Ascending aorta (tissue), 2 donors: ENCODE measurements at regions not wholly inside any gene's neighbourhood (a gene's known extent, or its start where the extent isn't known, plus 50 kb on each side); places are given as distances from the start of the nearest gene placed in this dataset.

Experiments used
- DNase-seq, 2 donors: peaks; one replicate each; pipeline ENCODE4 v3.0.0-alpha.2; 2019; ENCODE audit warnings: low spot score in 2 of 2
- H3K27ac ChIP-seq, 2 donors: fragments of 200-600 bp; sonication (generic); one replicate each; pipeline ENCODE4 v1.5.1; 2016 to 2017; ENCODE audit warnings: mild to moderate bottlenecking in 1 of 2
- H3K27me3 ChIP-seq: fragments of 200-600 bp; sonication (generic); one replicate; pipeline ENCODE4 v1.5.1; 2017
- H3K36me3 ChIP-seq, 2 donors: fragments of 200-600 bp; sonication (generic); one replicate each; pipeline ENCODE4 v1.5.1; 2016
- H3K4me1 ChIP-seq, 2 donors: fragments of 200-600 bp; sonication (generic); one replicate each; pipeline ENCODE4 v1.5.1; 2016 to 2017; ENCODE audit warnings: mild to moderate bottlenecking in 1 of 2
- H3K4me3 ChIP-seq, 2 donors: fragments of 200-600 bp; sonication (generic); one replicate each; pipeline ENCODE4 v1.5.1; 2016 to 2017; ENCODE audit warnings: mild to moderate bottlenecking in 1 of 2
- H3K9me3 ChIP-seq, 2 donors: fragments of 200-600 bp; sonication (generic); one replicate each; pipeline ENCODE4 v1.5.1; 2016
- intact Hi-C: fragments of 100-400 bp; cut with DNase I; formaldehyde crosslinking; loops from one replicate; pipeline ENCODE4 v1.15.1; 2023
- TF ChIP-seq, protein P1 (sequence below), 3 experiments: fragments of 200-600 bp in 2 of 3; fragments of 450-650 bp in 1 of 3; sonication (generic) in 2 of 3; IDR thresholded peaks; one replicate each; pipeline ENCODE4 v1.5.1; 2016 to 2019; ENCODE audit warnings: antibody characterized with exemption in 3 of 3, mild to moderate bottlenecking in 1 of 3, moderate library complexity in 1 of 3

GRCh38 chr7:131097662-131098376 lies 229.9 kb upstream of the MKLN1 start:
- TF ChIP-seq, protein P1, sequence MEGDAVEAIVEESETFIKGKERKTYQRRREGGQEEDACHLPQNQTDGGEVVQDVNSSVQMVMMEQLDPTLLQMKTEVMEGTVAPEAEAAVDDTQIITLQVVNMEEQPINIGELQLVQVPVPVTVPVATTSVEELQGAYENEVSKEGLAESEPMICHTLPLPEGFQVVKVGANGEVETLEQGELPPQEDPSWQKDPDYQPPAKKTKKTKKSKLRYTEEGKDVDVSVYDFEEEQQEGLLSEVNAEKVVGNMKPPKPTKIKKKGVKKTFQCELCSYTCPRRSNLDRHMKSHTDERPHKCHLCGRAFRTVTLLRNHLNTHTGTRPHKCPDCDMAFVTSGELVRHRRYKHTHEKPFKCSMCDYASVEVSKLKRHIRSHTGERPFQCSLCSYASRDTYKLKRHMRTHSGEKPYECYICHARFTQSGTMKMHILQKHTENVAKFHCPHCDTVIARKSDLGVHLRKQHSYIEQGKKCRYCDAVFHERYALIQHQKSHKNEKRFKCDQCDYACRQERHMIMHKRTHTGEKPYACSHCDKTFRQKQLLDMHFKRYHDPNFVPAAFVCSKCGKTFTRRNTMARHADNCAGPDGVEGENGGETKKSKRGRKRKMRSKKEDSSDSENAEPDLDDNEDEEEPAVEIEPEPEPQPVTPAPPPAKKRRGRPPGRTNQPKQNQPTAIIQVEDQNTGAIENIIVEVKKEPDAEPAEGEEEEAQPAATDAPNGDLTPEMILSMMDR (IDR thresholded peaks at IDR 0.05): no peak
- peaks cover 8 to 15% of the 10 kb centered on the region in 2 donors for H3K36me3 ChIP-seq

DNA sequence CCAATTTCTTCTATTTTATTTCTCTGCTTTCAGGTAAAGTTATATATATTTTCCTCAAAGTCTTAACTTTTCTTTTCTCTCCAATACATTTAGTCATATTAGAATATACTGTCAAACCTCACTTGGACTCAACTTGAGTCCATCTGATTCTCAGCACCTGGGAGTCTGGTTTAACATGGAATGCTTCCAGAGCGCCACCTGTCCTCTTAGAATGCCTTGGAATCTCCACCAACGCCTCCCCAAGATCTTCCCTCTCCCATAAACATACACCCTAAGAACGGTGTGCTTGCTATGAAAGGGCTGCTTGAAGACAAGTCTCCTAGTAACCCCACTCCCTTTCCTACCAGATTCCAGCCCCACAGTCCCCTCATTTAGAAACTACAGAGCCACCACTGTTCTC lies 229.1 kb upstream of the MKLN1 start:
- intact Hi-C loops: no loop called here
- no peak for DNase-seq
- Histone ChIP-seq H3K4me3 (no peak overlapping the region), H3K27me3 (no peaks in the 10 kb centered on the region), H3K27ac (no peak overlapping the region), H3K4me1 (peaks cover 0 to 36% of the 10 kb centered on the region in 2 donors), H3K36me3 (peaks cover 6 to 14% of the 10 kb centered on the region in 2 donors), H3K9me3 (no peaks in the 10 kb centered on the region)
- TF ChIP-seq, protein P1 (IDR thresholded peaks at IDR 0.05): no peak

More at GRCh38 chr7:131097662-131098376, 229.9 kb upstream of the MKLN1 start:
- DNase-seq: no peak
- H3K9me3 ChIP-seq: no peaks in the 10 kb centered on the region
- no peak overlapping the region for H3K4me3 ChIP-seq
- no peaks in the 10 kb centered on the region for H3K27me3 ChIP-seq
- peaks cover 0 to 36% of the 10 kb centered on the region in 2 donors for H3K4me1 ChIP-seq
- intact Hi-C loops: no loop called here
- H3K27ac ChIP-seq: no peak overlapping the region

GRCh38 chr7:131100357-131101054 lies 227.2 kb upstream of the MKLN1 start:
- Histone ChIP-seq H3K27ac (peak overlapping the region in 1 of 2 donors; percentile 29), H3K4me1 (peaks cover 0 to 26% of the 10 kb centered on the region in 2 donors), H3K27me3 (no peaks in the 10 kb centered on the region), H3K36me3 (peaks cover 0 to 9% of the 10 kb centered on the region in 2 donors), H3K9me3 (no peaks in the 10 kb centered on the region), H3K4me3 (no peak overlapping the region)
- DNase-seq: no peak
- TF ChIP-seq, protein P1 (IDR thresholded peaks at IDR 0.05): no peak
- intact Hi-C loops: loop anchor here (10.0 kb wide), 1 partner anchor 436 kb away; the partner anchor contains the start of gene COPG2

- Histone ChIP-seq H3K36me3 (peaks cover 0 to 9% of the 10 kb centered on the region in 2 donors), H3K9me3 (no peaks in the 10 kb centered on the region), H3K4me1 (peaks cover 0 to 9% of the 10 kb centered on the region in 2 donors), H3K27me3 (no peaks in the 10 kb centered on the region), H3K4me3 (peak overlapping the region; percentile 81 to 99), H3K27ac (peak overlapping the region in 1 of 2 donors; percentile 100)
- intact Hi-C loops: loop anchor here (10.0 kb wide), 1 partner anchor 439 kb away; the partner anchor contains the start of gene COPG2
- no peak for DNase-seq
- TF ChIP-seq, protein P1 (IDR thresholded peaks at IDR 0.05): no peak
These were observed 223.7 kb upstream of the MKLN1 start for GRCh38 chr7:131103997-131104396.

DNA sequence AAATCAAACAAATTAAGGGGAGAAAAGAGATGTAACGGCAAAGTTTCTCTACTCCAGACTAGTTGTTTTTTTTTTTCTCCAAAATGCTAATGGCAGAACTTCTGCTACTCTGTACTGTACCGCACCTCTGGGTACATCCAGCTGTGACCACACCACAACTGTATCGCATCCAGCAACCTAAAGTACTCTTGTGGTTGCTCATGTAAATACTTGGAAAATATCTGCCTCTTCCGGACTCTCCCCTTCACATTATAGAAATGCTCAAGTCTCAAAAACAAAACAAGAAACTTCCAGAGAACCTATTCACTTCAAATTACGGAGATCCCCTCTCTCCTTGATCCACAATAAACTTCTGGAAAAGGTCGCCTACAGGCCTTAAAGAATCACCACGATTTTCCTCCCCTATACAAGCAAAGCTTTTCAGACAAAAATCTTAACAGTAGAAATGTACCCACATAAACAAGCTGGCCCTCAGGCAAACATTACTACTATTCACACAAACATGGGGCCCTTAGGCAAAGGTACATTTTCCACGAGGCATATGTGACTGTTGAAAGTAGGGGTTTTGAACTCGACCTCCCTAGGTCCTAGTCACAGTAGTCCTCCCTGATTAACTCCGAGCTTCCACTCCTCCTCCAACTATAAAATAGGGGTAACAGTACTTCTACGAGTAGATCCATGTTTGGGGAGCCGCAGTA lies 222.9 kb upstream of the MKLN1 start:
- peak overlapping the region; percentile 66 to 100 for H3K27ac ChIP-seq
- DNase-seq: no peak
- H3K27me3 ChIP-seq: no peaks in the 10 kb centered on the region
- peaks cover 0 to 9% of the 10 kb centered on the region in 2 donors for H3K36me3 ChIP-seq
- TF ChIP-seq, protein P1 (IDR thresholded peaks at IDR 0.05): no peak
- no peaks in the 10 kb centered on the region for H3K9me3 ChIP-seq
- intact Hi-C loops: loop anchor here (5.0 to 10.0 kb wide), 3 partner anchors 32 to 440 kb away; partner anchors contain the start of gene COPG2
- peaks cover 0 to 9% of the 10 kb centered on the region in 2 donors for H3K4me1 ChIP-seq
- peak overlapping the region; percentile 81 to 99 for H3K4me3 ChIP-seq
